HG03025 (cell line): ENCODE measurements at regions not wholly inside any gene's neighbourhood (a gene's known extent, or its start where the extent isn't known, plus 50 kb on each side); places are given as distances from the start of the nearest gene placed in this dataset.

Experiments
- ATAC-seq: cut with Tn5 transposase; IDR thresholded peaks from one replicate; pipeline ENCODE4 v1.9.1; 2021; ENCODE audit warnings: mild to moderate bottlenecking, moderate library complexity; ENCODE audit not compliant: unreplicated experiment, low FRiP score

GRCh38 chr2:79453918-79454317 is 58.9 kb upstream of the CTNNA2 start:
- no peak for ATAC-seq

- no peak for ATAC-seq
Observed at GRCh38 chr2:79452651-79453050, 60.2 kb upstream of the CTNNA2 start.

GRCh38 chr2:79447463-79447862 is 65.4 kb upstream of the CTNNA2 start:
- ATAC-seq: no peak

- ATAC-seq: no peak
Observed at GRCh38 chr2:79446313-79446712, 66.5 kb upstream of the CTNNA2 start.

GRCh38 chr2:79437433-79438267 is 75.2 kb upstream of the CTNNA2 start:
- ATAC-seq: no peak

- ATAC-seq: no peak
Observed at GRCh38 chr2:79434362-79434761, 78.5 kb upstream of the CTNNA2 start.

- ATAC-seq: no peak
Observed at GRCh38 chr2:79432731-79433146, 80.1 kb upstream of the CTNNA2 start.

GRCh38 chr2:79428745-79429144 is 84.1 kb upstream of the CTNNA2 start:
- no peak for ATAC-seq

- no peak for ATAC-seq
Observed at GRCh38 chr2:79414690-79415089, 98.2 kb upstream of the CTNNA2 start.

GRCh38 chr2:79394485-79394859 is 118.4 kb upstream of the CTNNA2 start:
- ATAC-seq: no peak

GRCh38 chr2:79393806-79394484 is 118.9 kb upstream of the CTNNA2 start:
- ATAC-seq: no peak

GRCh38 chr2:79393107-79393685 is 119.7 kb upstream of the CTNNA2 start:
- ATAC-seq: no peak

- ATAC-seq: no peak
Observed at GRCh38 chr2:79389481-79389880, 123.4 kb upstream of the CTNNA2 start.

- ATAC-seq: no peak
Observed at GRCh38 chr2:79388024-79388423, 124.8 kb upstream of the CTNNA2 start.

GRCh38 chr2:79387431-79387830 is 125.4 kb upstream of the CTNNA2 start:
- no peak for ATAC-seq

GRCh38 chr2:79383681-79384080 is 129.2 kb upstream of the CTNNA2 start:
- no peak for ATAC-seq

- no peak for ATAC-seq
Observed at GRCh38 chr2:79375817-79376216, 137.0 kb upstream of the CTNNA2 start.

- ATAC-seq: no peak
Observed at GRCh38 chr2:79373358-79374130, 139.3 kb upstream of the CTNNA2 start.

- ATAC-seq: no peak
Observed at GRCh38 chr2:79370976-79371538, 141.8 kb upstream of the CTNNA2 start.

GRCh38 chr2:79369127-79369526 is 143.7 kb upstream of the CTNNA2 start:
- ATAC-seq: no peak
